Endodermal cell (in vitro differentiated cells): ENCODE measurements at regions not wholly inside any gene's neighbourhood (a gene's known extent, or its start where the extent isn't known, plus 50 kb on each side); places are given as distances from the start of the nearest gene placed in this dataset.
"Not testable (repeated sequence)": the region's sequence is repeated elsewhere in the genome, so short reads cannot be mapped to it uniquely, and the experiment has no call there.

Experiments
- DNase-seq: peaks from one replicate; pipeline ENCODE4 v3.0.0-alpha.2; 2017
- H3K27ac ChIP-seq: 2 replicates; pipeline ENCODE4 v1.5.1; 2013; ENCODE audit warnings: mild to moderate bottlenecking, low read depth, low read length, moderate library complexity
- H3K27me3 ChIP-seq: 2 replicates; pipeline ENCODE4 v1.6.1; 2013; ENCODE audit warnings: mild to moderate bottlenecking, low read length, moderate library complexity; ENCODE audit not compliant: insufficient read depth, control insufficient read depth, poor library complexity, severe bottlenecking
- H3K36me3 ChIP-seq: 2 replicates; pipeline ENCODE4 v1.7.0; 2013; ENCODE audit warnings: mild to moderate bottlenecking, low read length, moderate library complexity; ENCODE audit not compliant: control insufficient read depth, insufficient read depth
- H3K4me1 ChIP-seq: one replicate; pipeline ENCODE4 v1.7.0; 2013; ENCODE audit warnings: low read length; ENCODE audit not compliant: control insufficient read depth, insufficient read depth
- H3K4me3 ChIP-seq: 2 replicates; pipeline ENCODE4 v1.5.1; 2013; ENCODE audit warnings: mild to moderate bottlenecking, low read length, moderate library complexity
- H3K9ac ChIP-seq: 2 replicates; pipeline ENCODE4 v1.6.1; 2013; ENCODE audit warnings: mild to moderate bottlenecking, low read length, moderate library complexity; ENCODE audit not compliant: poor library complexity, severe bottlenecking; ENCODE audit errors: extremely low read depth
- H3K9me3 ChIP-seq: 2 replicates; pipeline ENCODE4 v1.6.1; 2013; ENCODE audit warnings: mild to moderate bottlenecking, low read length, moderate library complexity; ENCODE audit not compliant: control insufficient read depth
- H3K27ac Mint-ChIP-seq: 2 replicates; pipeline ENCODE4 v1.8.0; 2020; ENCODE audit warnings: mixed read lengths
- H3K27me3 Mint-ChIP-seq: 2 replicates; pipeline ENCODE4 v1.8.0; 2021; ENCODE audit warnings: mild to moderate bottlenecking, mixed read lengths; ENCODE audit not compliant: insufficient read depth
- H3K36me3 Mint-ChIP-seq: 2 replicates; pipeline ENCODE4 v1.8.0; 2020; ENCODE audit warnings: low read depth, mixed read lengths
- H3K4me1 Mint-ChIP-seq: 2 replicates; pipeline ENCODE4 v1.8.0; 2020; ENCODE audit warnings: mixed read lengths
- H3K4me3 Mint-ChIP-seq: 2 replicates; pipeline ENCODE4 v1.8.0; 2020; ENCODE audit warnings: mild to moderate bottlenecking, moderate library complexity, mixed read lengths
- H3K9me3 Mint-ChIP-seq: 2 replicates; pipeline ENCODE4 v1.8.0; 2020; ENCODE audit warnings: mild to moderate bottlenecking, mixed read lengths
- WGBS, 2 experiments: methylation state at CpG; one replicate each; pipeline versions ENCODE4 v1.1.5 to v1.1.7; 2013; ENCODE audit warnings: missing lambda C conversion rate in 2 of 2, mixed read lengths in 1 of 2; ENCODE audit not compliant: insufficient coverage in 1 of 2, insufficient read length in 1 of 2; 5-methylcytosine and 5-hydroxymethylcytosine counted together
- TF ChIP-seq, protein P1 (sequence below): fragments of 200-600 bp; sonication (generic); conservative IDR thresholded peaks from 2 replicates; pipeline ENCODE4 v1.5.0; 2021; ENCODE audit warnings: antibody characterized with exemption, mild to moderate bottlenecking

DNA sequence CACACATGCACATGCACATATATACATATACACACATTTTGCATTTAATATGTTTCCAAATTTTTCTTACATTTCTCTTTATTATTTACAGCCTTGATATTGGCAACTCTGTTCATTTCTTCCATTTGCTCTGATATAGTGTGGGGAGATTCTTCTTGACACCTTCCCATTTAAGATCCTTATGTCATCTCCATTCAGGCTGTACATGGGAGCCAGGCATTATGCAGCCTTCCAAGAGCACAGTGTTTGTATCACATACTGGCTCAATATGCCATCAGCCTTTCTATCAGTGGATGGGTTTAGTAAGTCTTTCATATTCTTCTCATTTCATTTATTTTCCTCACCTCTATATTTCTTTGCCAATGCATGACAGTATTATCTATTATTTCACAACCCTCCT, 372.3 kb upstream of the FTMT start:
- peaks cover 17% of the 10 kb centered on the region for H3K4me1 Mint-ChIP-seq
- H3K9me3 ChIP-seq: no peaks in the 10 kb centered on the region
- TF ChIP-seq, protein P1, sequence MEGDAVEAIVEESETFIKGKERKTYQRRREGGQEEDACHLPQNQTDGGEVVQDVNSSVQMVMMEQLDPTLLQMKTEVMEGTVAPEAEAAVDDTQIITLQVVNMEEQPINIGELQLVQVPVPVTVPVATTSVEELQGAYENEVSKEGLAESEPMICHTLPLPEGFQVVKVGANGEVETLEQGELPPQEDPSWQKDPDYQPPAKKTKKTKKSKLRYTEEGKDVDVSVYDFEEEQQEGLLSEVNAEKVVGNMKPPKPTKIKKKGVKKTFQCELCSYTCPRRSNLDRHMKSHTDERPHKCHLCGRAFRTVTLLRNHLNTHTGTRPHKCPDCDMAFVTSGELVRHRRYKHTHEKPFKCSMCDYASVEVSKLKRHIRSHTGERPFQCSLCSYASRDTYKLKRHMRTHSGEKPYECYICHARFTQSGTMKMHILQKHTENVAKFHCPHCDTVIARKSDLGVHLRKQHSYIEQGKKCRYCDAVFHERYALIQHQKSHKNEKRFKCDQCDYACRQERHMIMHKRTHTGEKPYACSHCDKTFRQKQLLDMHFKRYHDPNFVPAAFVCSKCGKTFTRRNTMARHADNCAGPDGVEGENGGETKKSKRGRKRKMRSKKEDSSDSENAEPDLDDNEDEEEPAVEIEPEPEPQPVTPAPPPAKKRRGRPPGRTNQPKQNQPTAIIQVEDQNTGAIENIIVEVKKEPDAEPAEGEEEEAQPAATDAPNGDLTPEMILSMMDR: no peak
- no peak overlapping the region for H3K4me3 Mint-ChIP-seq
- no peaks in the 10 kb centered on the region for H3K27me3 Mint-ChIP-seq
- no peaks in the 10 kb centered on the region for H3K9me3 Mint-ChIP-seq
- no peak for DNase-seq
- H3K27ac Mint-ChIP-seq: no peak overlapping the region
- no peaks in the 10 kb centered on the region for H3K36me3 Mint-ChIP-seq
- H3K27ac ChIP-seq: no peak overlapping the region
- peaks cover 5% of the 10 kb centered on the region for H3K4me1 ChIP-seq
- no peaks in the 10 kb centered on the region for H3K27me3 ChIP-seq
- no peak overlapping the region for H3K4me3 ChIP-seq
- H3K36me3 ChIP-seq: no peaks in the 10 kb centered on the region
- no peak overlapping the region for H3K9ac ChIP-seq

DNA sequence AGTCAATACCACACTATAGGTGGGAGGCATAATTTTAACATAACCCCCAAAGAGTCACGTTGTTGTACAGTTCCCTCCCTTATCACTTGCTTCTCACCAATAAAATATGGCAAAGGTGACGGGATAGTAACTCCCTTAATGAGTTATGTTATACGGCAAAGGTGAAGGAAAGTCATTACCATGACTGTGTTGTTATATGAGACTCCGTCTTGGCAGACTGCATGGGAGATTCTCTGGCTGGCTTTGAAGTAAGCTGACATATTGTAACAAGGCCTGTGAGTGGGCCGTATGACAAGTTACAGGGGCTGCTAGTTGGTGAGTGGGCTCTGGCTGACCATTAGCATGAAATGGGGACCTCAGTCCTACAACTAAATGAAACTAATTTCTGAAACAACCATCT, 366.4 kb upstream of the FTMT start:
- H3K27me3 Mint-ChIP-seq: no peaks in the 10 kb centered on the region
- Histone ChIP-seq H3K4me3 (no peak overlapping the region), H3K4me1 (no peaks in the 10 kb centered on the region), H3K27me3 (peaks cover 6% of the 10 kb centered on the region), H3K9me3 (no peaks in the 10 kb centered on the region), H3K9ac (no peak overlapping the region), H3K27ac (no peak overlapping the region), H3K36me3 (no peaks in the 10 kb centered on the region)
- no peaks in the 10 kb centered on the region for H3K36me3 Mint-ChIP-seq
- no peak overlapping the region for H3K27ac Mint-ChIP-seq
- H3K9me3 Mint-ChIP-seq: no peaks in the 10 kb centered on the region
- TF ChIP-seq, protein P1: no peak
- no peak overlapping the region for H3K4me3 Mint-ChIP-seq
- H3K4me1 Mint-ChIP-seq: no peaks in the 10 kb centered on the region
- DNase-seq: no peak
- 89 to 100% methylated on average over 1 to 5 of the region's 5 CpGs for WGBS, 2 experiments

DNA sequence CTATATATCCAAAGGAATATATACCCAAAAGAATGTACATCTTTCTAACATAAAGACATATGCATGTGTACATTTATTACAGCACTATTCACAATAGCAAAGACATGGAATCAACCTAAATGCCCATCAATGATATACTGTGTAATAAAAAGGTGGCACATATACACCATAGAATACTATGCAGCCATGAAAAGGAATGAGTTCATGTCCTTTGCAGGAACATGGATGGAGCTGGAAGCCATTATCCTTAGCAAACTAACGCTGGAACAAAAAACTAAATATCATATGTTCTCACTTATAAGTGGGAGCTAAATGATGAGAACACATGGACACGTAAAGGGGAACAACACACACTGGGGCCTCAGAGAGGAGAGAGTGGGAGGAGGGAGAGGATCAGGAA, 365.7 kb upstream of the FTMT start:
- H3K27ac Mint-ChIP-seq, DNase-seq, H3K36me3 ChIP-seq, H3K27ac ChIP-seq, H3K4me1 ChIP-seq, H3K27me3 ChIP-seq, H3K9ac ChIP-seq, H3K27me3 Mint-ChIP-seq, H3K36me3 Mint-ChIP-seq, H3K4me3 ChIP-seq, H3K9me3 Mint-ChIP-seq, H3K9me3 ChIP-seq, H3K4me3 Mint-ChIP-seq, H3K4me1 Mint-ChIP-seq: not testable (repeated sequence)
- 92 to 100% methylated on average over 2 of the region's 2 CpGs for WGBS, 2 experiments

- Histone ChIP-seq H3K27ac (no peak overlapping the region), H3K4me1 (no peaks in the 10 kb centered on the region), H3K9ac (no peak overlapping the region), H3K4me3 (no peak overlapping the region), H3K27me3 (peaks cover 9% of the 10 kb centered on the region), H3K36me3 (no peaks in the 10 kb centered on the region), H3K9me3 (no peaks in the 10 kb centered on the region)
- H3K36me3 Mint-ChIP-seq: no peaks in the 10 kb centered on the region
- peaks cover 7% of the 10 kb centered on the region for H3K27me3 Mint-ChIP-seq
- H3K4me3 Mint-ChIP-seq: no peak overlapping the region
- H3K27ac Mint-ChIP-seq: no peak overlapping the region
- no peak for DNase-seq
- H3K4me1 Mint-ChIP-seq: no peaks in the 10 kb centered on the region
- H3K9me3 Mint-ChIP-seq: no peaks in the 10 kb centered on the region
- TF ChIP-seq, protein P1: no peak
Measured at GRCh38 chr5:121489972-121490371, 361.7 kb upstream of the FTMT start.
